H9 (cell line): ENCODE measurements at regions not wholly inside any gene's neighbourhood (a gene's known extent, or its start where the extent isn't known, plus 50 kb on each side); places are given as distances from the start of the nearest gene placed in this dataset.

Source experiments
- DNase-seq: peaks from one replicate; pipeline ENCODE4 v3.0.0-alpha.2; 2017
- H2AFZ ChIP-seq: one replicate; pipeline ENCODE4 v1.6.1; 2013; ENCODE audit warnings: mild to moderate bottlenecking, low read length, control low read depth, moderate library complexity
- H2AK5ac ChIP-seq: 2 replicates; pipeline ENCODE4 v1.6.1; 2013; ENCODE audit warnings: low read length, control low read depth, mixed read lengths; ENCODE audit not compliant: insufficient read length
- H2BK120ac ChIP-seq: one replicate; pipeline ENCODE4 v1.6.1; 2013; ENCODE audit warnings: low read depth, mild to moderate bottlenecking, low read length, control low read depth, inconsistent platforms; ENCODE audit not compliant: poor library complexity, severe bottlenecking
- H2BK12ac ChIP-seq: 2 replicates; pipeline ENCODE4 v1.6.1; 2013; ENCODE audit warnings: low read length, control low read depth, mixed read lengths, low read depth; ENCODE audit not compliant: insufficient read length
- H2BK15ac ChIP-seq: 2 replicates; pipeline ENCODE4 v1.6.1; 2013; ENCODE audit warnings: low read depth, low read length, control low read depth
- H2BK20ac ChIP-seq: one replicate; pipeline ENCODE4 v1.6.1; 2013; ENCODE audit warnings: low read depth, mild to moderate bottlenecking, low read length, control low read depth, inconsistent platforms; ENCODE audit not compliant: poor library complexity, severe bottlenecking
- H2BK5ac ChIP-seq: 2 replicates; pipeline ENCODE4 v1.6.1; 2013; ENCODE audit warnings: low read length, control low read depth, mixed read lengths; ENCODE audit not compliant: insufficient read length
- H3K14ac ChIP-seq: 2 replicates; pipeline ENCODE4 v1.6.1; 2013; ENCODE audit warnings: low read length, control low read depth; ENCODE audit not compliant: insufficient read depth
- H3K18ac ChIP-seq: 2 replicates; pipeline ENCODE4 v1.6.1; 2013; ENCODE audit warnings: low read depth, mild to moderate bottlenecking, mixed read lengths, low read length, control low read depth; ENCODE audit not compliant: insufficient read length
- H3K23ac ChIP-seq: 2 replicates; pipeline ENCODE4 v1.6.1; 2013; ENCODE audit warnings: low read length, control low read depth, mixed read lengths, low read depth; ENCODE audit not compliant: insufficient read length
- H3K23me2 ChIP-seq: 2 replicates; pipeline ENCODE4 v1.6.1; 2013; ENCODE audit warnings: low read depth, mild to moderate bottlenecking, mixed read lengths, low read length, control low read depth; ENCODE audit not compliant: insufficient read length, poor library complexity, severe bottlenecking
- H3K27ac ChIP-seq: 2 replicates; pipeline ENCODE4 v1.5.1; 2013; ENCODE audit warnings: low read length, control low read depth, mixed read lengths, low read depth; ENCODE audit not compliant: insufficient read length
- H3K27me3 ChIP-seq: 2 replicates; pipeline ENCODE4 v1.6.1; 2013; ENCODE audit warnings: low read length, control low read depth, inconsistent platforms; ENCODE audit not compliant: insufficient read depth
- H3K4ac ChIP-seq: 2 replicates; pipeline ENCODE4 v1.6.1; 2013; ENCODE audit warnings: low read depth, mild to moderate bottlenecking, control low read depth, inconsistent platforms, low read length, moderate library complexity
- H3K4me1 ChIP-seq: 2 replicates; pipeline ENCODE4 v1.6.1; 2013; ENCODE audit warnings: low read length, control low read depth, inconsistent platforms; ENCODE audit not compliant: insufficient read depth
- H3K4me2 ChIP-seq: 2 replicates; pipeline ENCODE4 v1.6.1; 2013; ENCODE audit warnings: low read length, control low read depth, mixed read lengths; ENCODE audit not compliant: insufficient read length, insufficient read depth
- H3K56ac ChIP-seq: 2 replicates; pipeline ENCODE4 v1.6.1; 2013; ENCODE audit warnings: low read depth, mild to moderate bottlenecking, mixed read lengths, low read length, control low read depth; ENCODE audit not compliant: insufficient read length
- H3K79me1 ChIP-seq: 2 replicates; pipeline ENCODE4 v1.6.1; 2013; ENCODE audit warnings: low read depth, mild to moderate bottlenecking, moderate library complexity, low read length, control low read depth, inconsistent platforms; ENCODE audit not compliant: insufficient read depth, poor library complexity, severe bottlenecking
- H3K79me2 ChIP-seq: 2 replicates; pipeline ENCODE4 v1.6.1; 2013; ENCODE audit warnings: low read length, control low read depth, inconsistent platforms; ENCODE audit not compliant: insufficient read depth
- H3K9ac ChIP-seq: 2 replicates; pipeline ENCODE4 v1.6.1; 2013; ENCODE audit warnings: low read length, control low read depth, mixed read lengths; ENCODE audit not compliant: insufficient read length; ENCODE audit errors: extremely low read depth
- H3K9me3 ChIP-seq: one replicate; pipeline ENCODE4 v1.6.1; 2013; ENCODE audit warnings: low read depth, low read length, inconsistent platforms; ENCODE audit not compliant: control insufficient read depth
- H3T11ph ChIP-seq: one replicate; pipeline ENCODE4 v1.6.1; 2013; ENCODE audit warnings: mild to moderate bottlenecking, low read length, control low read depth, inconsistent platforms
- H4K20me1 ChIP-seq: one replicate; pipeline ENCODE4 v1.6.1; 2013; ENCODE audit not compliant: control insufficient read depth, insufficient read length, insufficient read depth
- H4K5ac ChIP-seq: 2 replicates; pipeline ENCODE4 v1.6.1; 2013; ENCODE audit warnings: low read depth, mild to moderate bottlenecking, mixed read lengths, low read length, control low read depth; ENCODE audit not compliant: insufficient read length
- H4K8ac ChIP-seq: replicated peaks from 2 replicates; pipeline ENCODE4 v1.6.1; 2013; ENCODE audit warnings: low read length, control low read depth, mixed read lengths, low read depth; ENCODE audit not compliant: insufficient read length
- H4K91ac ChIP-seq: 2 replicates; pipeline ENCODE4 v1.6.1; 2013; ENCODE audit warnings: low read depth, mild to moderate bottlenecking, moderate library complexity, mixed read lengths, low read length, control low read depth; ENCODE audit not compliant: insufficient read length
- H3K27ac Mint-ChIP-seq, 3 experiments: 2 replicates in 2 of 3; 3 replicates in 1 of 3; pipeline ENCODE4 v1.8.0; 2020 to 2021; ENCODE audit warnings: mixed read lengths in 3 of 3, mild to moderate bottlenecking in 1 of 3, moderate library complexity in 1 of 3
- H3K27me3 Mint-ChIP-seq: 2 replicates; pipeline ENCODE4 v1.8.0; 2021; ENCODE audit warnings: low read depth, mild to moderate bottlenecking, moderate library complexity, mixed read lengths
- H3K36me3 Mint-ChIP-seq, 3 experiments: 2 replicates in 2 of 3; 3 replicates in 1 of 3; pipeline ENCODE4 v1.8.0; 2020 to 2021; ENCODE audit warnings: low read depth in 3 of 3, mixed read lengths in 3 of 3; ENCODE audit not compliant: insufficient read depth in 1 of 3
- H3K4me1 Mint-ChIP-seq, 2 experiments: 2 replicates each; pipeline ENCODE4 v1.8.0; 2020; ENCODE audit warnings: mixed read lengths in 2 of 2
- H3K4me3 Mint-ChIP-seq, 2 experiments: 2 replicates in 1 of 2; 3 replicates in 1 of 2; pipeline ENCODE4 v1.8.0; 2020 to 2021; ENCODE audit warnings: mild to moderate bottlenecking in 2 of 2, mixed read lengths in 2 of 2, moderate library complexity in 1 of 2
- H3K9me3 Mint-ChIP-seq, 2 experiments: 2 replicates in 1 of 2; 3 replicates in 1 of 2; pipeline ENCODE4 v1.8.0; 2020; ENCODE audit warnings: mild to moderate bottlenecking in 2 of 2, mixed read lengths in 2 of 2, moderate library complexity in 1 of 2
- CTCF ChIP-seq: fragments of 200-600 bp; sonication (generic); conservative IDR thresholded peaks from 3 replicates; pipeline ENCODE4 v1.8.0; 2021; ENCODE audit warnings: antibody characterized with exemption, mild to moderate bottlenecking
- WGBS: extraction: QIAGEN DNeasy Blood & Tissue Kit; methylation state at CpG from one replicate; pipeline ENCODE4 v1.1.7; 2013; ENCODE audit warnings: missing lambda C conversion rate, low lambda C conversion rate, mixed read lengths; ENCODE audit not compliant: insufficient read length; ENCODE audit errors: extremely low coverage; 5-methylcytosine and 5-hydroxymethylcytosine counted together

- H3K4me2 ChIP-seq, result no peak overlapping the region
- H4K8ac ChIP-seq, result no peak overlapping the region
- H4K5ac ChIP-seq, result no peak overlapping the region
- no peak overlapping the region for H3K27ac ChIP-seq
- no peaks in the 10 kb centered on the region for H4K20me1 ChIP-seq
- no peak overlapping the region for H3K4me3 Mint-ChIP-seq
- no peaks in the 10 kb centered on the region for H3K27me3 Mint-ChIP-seq
- no peak overlapping the region for H3K27ac Mint-ChIP-seq
- H3K36me3 Mint-ChIP-seq, result no peaks in the 10 kb centered on the region
- no peaks in the 10 kb centered on the region for H3K79me2 ChIP-seq
- H3K9me3 ChIP-seq, result no peaks in the 10 kb centered on the region
- no peaks in the 10 kb centered on the region for H3K4me1 ChIP-seq
- no peak overlapping the region for H3K14ac ChIP-seq
- H3K4me1 Mint-ChIP-seq, result peaks cover 0 to 5% of the 10 kb centered on the region in 2 experiments; a peak in 1 of 4 replicates
- no peak overlapping the region for H2BK5ac ChIP-seq
- H2BK15ac ChIP-seq, result no peak overlapping the region
- H3T11ph ChIP-seq, result no peak overlapping the region
- H3K18ac ChIP-seq, result no peak overlapping the region
- no peak overlapping the region for H3K9ac ChIP-seq
- no peak for TF ChIP-seq CTCF
- no peak overlapping the region for H2AFZ ChIP-seq
- H3K79me1 ChIP-seq, result no peaks in the 10 kb centered on the region
- no peaks in the 10 kb centered on the region for H3K23me2 ChIP-seq
- no peak overlapping the region for H3K23ac ChIP-seq
- DNase-seq, result no peak
- H3K27me3 ChIP-seq, result no peaks in the 10 kb centered on the region
- H4K91ac ChIP-seq, result no peak overlapping the region
- no peak overlapping the region for H2BK120ac ChIP-seq
- no peak overlapping the region for H3K4ac ChIP-seq
- no CpG with 5 or more reads among the region's 1 CpG for WGBS
- no peak overlapping the region for H2AK5ac ChIP-seq
- no peak overlapping the region for H3K56ac ChIP-seq
- no peak overlapping the region for H2BK20ac ChIP-seq
- H3K9me3 Mint-ChIP-seq, result no peaks in the 10 kb centered on the region
- H2BK12ac ChIP-seq, result no peak overlapping the region
These were observed 55.7 kb upstream of the NCAM2 start for GRCh38 chr21:20942523-20942922.
